ENCODE measurements at regions not wholly inside any gene's neighbourhood (a gene's known extent, or its start where the extent isn't known, plus 50 kb on each side); places are given as distances from the start of the nearest gene placed in this dataset.
A peak's percentile ranks its signal among the peaks of the same experiment; 100 is the strongest.

DNA sequence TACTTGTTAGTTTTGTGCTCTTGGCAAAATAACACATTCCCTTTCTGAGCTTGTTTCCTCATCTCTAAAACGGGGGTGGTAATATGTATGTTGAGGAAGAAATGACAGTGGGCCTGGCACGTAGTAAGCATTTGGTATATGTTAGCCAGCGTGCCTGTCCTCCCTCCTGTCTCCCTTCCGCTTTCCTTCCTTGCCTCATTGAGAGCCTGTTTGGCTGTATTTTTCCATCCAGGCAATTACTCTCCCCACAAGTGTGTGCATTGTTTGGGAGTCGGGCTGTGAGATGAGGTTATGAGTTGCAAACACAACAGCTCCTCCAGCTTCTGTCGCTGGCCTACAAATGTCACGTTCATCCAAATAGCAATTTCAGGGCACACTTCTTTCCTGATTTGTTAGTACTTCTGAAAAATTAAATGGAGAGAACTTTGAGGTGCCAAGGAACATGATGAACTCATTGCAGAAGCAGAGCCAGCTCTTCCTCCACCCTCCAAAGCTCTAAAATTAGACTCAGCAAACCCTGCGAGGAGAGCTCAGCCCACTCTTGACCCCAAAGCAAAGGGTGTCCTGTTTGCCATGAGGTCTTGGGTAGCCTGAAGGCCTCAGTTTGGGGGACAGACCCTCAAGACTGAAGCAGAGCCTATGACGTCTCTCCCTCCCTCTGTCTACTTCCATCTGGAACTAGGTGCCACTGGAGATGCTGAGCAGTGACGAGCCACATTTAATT lies 50.7 kb upstream of the TOX2 start:
- DNase-seq = no peak

DNA sequence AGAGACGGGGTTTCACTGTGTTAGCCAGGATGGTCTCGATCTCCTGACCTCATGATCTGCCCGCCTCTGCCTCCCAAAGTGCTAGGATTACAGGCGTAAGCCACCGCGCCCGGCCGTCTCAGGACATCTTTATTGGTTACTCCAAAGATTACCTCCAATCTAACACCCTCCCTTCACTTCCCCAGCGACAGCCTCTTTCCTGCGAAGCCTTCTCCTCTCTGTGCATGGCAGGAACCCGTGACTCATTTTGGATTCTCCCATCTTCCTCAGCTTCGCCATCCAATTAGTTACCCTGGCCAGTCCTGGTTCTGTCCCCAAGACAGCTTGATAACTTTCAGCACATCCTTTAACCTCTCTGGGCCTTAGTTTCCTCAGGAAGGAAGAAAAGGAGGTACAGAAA lies 51.3 kb upstream of the TOX2 start:
- no peak for DNase-seq

DNA sequence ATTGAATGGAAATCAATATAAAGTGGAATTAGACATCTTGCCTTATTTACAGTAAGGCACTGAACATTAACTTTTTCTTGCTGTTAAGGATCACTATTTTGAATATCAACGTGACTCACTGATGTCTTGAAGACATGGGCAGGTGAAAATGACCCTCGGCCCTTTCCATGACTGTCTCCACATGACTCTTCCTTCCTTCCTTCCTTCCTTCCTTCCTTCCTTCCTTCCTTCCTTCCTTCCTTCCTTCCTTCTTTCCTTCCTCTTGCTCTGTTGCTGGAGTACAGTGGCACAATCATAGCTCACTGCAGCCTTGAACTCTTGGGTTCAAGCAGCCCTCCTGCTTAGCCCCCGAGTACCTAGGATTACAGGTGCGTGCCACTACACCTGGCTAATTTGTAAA lies 52.2 kb upstream of the TOX2 start:
- no peak for DNase-seq

DNA sequence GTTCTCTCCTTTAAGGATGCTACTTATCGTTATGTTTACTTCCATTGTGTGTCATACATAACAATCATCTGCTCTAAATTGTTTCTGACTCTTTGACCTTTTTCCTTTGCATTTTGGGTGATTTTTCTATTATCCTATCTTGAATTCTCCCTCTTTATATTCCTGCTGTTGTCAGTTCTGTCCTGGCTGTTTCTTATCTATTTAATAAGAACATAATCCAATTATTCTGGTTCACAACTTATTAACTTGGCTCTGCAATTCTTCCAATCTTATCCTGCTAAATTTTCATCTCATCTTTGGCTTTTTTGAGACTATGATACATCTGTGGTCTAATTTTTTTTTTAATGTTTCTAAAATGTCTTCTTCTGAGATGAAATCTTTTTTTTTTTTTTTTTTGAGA lies 54.7 kb upstream of the TOX2 start:
- DNase-seq = no peak

DNA sequence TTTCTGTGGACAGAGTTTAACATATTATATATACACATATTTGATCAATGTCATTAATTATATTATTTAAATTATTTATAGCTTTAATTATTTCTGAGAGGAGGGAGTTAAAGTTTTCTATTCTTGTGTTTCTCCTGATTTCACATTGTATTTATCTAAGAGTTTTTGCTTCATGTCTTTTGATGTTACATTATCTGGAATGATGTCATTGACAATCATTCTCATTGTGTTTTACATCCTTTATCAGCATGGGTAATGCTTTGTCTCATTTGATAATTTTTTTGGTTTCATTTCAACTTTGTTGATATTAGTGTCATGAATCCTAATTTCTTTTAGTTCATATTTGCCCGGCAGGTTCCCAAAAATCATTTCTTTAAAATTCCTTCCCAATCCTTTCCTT lies 56.7 kb upstream of the TOX2 start:
- no peak for DNase-seq

DNA sequence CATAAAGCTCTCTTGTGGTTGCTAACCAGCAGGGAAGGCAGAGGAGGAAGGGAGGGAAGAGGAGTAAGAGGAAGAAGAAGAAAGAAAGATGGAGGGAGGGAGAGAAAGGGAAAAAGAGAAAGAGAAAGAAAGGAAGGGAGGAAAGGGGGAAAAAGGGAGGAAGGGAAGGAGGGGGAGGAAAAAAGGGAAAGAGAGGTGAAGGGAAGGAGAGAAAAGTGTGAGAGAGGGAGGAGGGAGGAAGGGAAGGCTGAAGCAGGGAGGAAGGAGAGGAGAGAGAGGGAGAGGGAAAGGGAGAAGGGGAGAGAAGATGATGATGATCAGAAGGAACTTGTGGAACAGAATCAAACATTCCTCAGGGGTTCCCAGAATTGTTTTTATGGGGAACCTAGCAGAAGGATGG lies 57.5 kb upstream of the TOX2 start:
- no peak for DNase-seq

DNA sequence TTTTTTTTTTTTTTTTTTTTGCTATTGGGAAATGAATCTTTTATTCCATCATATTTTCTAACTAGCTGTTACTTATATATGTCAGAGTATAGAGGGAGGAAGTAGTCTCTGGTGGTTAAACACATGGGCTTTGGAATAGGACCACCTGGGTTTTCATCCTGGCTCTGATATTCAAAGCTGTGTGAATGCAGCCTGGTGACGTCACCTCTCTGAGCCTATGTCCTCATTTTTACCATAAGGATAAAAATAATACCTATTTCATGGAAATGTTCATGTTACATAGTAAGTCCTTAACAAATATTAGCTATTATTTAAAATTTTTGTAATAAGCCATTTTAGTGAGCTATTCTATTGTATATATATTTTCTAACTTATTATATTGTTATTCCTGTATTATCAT lies 58.8 kb upstream of the TOX2 start:
- no peak for DNase-seq

DNA sequence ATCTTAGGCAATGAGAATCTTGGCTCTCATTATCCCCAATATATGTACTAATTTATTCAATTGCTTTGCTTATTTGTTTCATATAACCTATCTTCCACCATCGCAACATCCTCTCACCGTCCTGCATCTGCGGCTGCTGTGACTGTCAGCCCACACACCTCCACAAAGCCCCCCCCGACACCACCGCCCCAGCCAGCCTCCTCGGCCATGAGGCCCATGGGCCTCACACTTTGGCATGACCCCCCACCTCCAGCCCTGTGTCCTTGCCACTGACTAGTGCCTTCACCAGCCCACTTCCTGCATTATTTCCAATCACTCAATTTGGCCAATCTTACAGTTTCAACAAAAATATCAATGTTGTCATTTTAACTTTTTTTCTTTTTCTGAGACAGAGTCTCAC lies 60.7 kb upstream of the TOX2 start:
- no peak for DNase-seq

DNA sequence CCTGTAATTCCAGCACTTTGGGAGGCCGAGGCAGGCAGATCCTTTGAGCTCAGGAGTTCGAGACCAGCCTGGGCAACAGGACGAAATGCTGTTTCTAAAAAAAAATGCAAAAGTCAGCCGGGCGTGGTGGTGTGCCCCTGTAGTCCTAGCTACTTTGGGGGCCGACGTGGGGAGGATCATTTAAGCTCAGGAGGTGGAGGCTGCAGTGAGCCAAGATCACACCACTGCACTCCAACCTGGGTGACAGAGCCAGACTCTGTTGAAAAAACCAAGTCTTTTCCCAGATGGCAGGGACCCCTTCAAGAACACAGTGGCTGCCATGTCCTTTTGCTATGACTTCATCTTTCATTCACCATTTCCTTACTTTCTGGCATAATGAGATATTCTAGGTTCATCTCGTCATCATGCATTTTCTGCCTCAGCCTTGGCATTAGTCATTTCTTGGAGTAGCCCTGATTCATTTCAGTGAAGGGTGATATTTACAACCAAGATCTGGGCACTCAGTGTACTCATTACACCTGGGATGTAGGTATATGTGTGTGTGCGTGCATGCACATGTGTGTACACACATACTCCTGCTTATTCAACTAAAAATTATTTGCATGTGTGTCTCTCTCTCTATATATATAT lies 61.4 kb upstream of the TOX2 start:
- DNase-seq = no peak

DNA sequence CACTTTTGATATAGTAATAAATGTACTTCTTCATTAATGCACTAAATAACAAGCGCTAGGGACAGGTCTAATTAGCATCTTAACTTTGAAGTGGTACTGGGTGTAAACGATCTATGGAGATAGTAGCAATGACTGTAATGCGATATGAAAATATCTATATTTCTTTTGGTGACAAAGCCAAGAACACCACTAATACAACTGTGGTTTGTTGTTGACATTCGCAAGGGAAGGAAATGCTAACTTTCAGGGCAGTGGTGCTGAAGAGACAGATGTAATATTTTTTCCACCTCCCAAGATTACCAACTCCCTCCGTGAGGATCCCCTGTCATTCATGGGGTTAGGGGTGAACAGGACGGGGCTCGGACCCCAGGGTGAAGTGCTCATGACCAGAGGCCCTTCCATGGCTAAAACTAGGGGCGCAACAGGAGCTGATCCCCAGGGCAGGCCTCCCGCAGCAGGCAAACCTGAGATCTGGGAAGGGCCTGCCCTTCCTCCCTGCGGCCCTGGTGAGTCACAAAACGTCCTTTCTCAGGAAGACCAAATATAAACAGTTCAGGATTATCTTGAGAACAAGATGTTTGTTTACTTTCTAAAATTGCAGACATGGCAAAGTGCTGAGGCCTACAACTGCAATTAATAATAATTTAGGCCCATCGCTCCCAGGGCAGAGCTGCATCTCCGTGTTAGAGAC lies 65.0 kb upstream of the TOX2 start:
- DNase-seq = peak; percentile 4

DNA sequence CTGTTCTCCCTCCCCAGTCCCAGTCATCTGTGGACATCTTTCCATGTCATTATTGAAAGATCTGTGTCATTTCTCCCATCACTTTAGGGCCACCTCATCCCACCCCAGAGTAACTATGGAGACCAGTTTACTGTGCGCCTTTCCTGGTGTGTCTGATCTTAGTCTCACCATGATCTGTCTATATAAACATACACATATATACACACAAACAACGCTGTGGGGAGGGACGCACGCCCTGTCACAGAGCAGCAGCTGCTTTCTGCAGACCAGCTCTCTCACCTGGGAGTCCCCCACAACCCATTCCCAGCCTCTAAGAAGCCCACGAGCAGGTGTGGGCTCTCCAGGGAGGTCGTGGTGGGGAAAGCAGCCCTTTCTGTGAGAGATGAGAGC lies 68.1 kb upstream of the TOX2 start:
- no peak for DNase-seq

DNA sequence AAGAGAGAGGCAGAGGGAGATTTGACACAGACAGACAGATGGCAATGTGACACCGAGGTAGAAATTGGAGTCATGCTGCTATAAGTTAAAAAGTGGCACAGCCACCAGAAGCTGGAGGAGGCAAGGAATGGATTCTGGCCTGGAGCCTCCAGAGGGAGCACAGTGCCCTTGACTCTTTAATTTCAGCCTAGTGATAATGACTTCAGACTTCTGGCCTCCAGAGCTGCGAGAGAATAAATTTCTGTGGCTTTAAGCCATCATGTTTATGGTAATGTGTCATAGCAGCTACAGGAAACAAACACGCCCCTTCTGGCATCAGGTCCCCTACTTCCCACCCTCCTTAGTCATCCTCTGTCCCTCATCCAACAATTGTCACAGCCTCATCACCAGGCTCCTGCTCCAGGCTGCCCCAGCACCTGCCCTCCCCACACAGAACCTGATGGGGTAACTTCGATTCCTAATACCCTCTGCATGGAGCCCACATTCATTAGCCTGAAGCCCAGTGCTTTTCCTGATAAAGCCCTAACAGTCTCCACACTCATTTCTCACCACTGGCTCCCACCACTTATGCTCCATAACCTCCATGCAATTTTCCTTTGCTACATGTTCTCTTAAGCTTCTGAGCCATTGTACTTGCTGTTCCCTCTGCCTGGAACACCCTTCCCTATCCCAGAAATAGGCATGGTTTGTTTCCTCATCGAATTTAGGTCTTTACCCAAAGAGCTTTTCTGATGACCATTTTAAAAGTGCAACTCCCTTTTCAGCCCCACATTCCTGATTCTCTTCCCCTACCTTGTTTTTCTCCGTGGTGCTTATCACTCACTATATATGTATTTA lies 69.7 kb upstream of the TOX2 start:
- DNase-seq = peak; percentile 34

DNA sequence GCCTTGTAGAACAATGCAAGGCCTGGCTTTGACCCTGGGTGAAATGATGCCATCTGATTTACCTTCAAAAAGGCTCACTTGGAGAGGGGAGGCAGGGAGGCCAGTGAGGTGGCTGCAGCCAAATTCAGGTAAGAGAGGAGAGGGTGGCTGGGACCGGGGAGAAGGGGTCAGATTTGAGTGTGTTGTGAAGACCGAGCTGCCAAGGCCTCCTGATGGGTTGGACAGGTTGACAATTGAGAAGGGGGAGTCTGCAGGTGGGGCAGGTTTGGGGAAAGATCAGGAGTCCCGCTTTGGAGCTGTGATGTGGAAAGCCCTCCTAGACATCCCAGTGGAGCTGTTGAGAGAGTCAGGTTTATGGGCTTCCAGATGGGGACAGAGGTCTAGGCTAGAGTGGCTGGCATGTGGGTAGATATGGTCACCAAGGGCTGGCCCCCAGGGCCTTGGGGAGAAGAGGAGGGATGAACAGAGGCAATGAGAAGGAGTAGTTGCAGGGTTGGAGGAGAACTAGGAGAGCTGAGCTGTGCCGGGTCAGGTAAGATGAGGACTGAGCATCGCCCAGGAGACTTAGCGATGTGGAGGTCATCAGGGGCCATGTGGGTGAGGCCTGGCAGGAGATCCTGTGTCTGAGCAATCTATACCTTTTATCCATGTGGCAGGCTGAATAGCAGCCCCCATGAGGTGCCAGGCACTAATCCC lies 70.5 kb upstream of the TOX2 start:
- no peak for DNase-seq

DNA sequence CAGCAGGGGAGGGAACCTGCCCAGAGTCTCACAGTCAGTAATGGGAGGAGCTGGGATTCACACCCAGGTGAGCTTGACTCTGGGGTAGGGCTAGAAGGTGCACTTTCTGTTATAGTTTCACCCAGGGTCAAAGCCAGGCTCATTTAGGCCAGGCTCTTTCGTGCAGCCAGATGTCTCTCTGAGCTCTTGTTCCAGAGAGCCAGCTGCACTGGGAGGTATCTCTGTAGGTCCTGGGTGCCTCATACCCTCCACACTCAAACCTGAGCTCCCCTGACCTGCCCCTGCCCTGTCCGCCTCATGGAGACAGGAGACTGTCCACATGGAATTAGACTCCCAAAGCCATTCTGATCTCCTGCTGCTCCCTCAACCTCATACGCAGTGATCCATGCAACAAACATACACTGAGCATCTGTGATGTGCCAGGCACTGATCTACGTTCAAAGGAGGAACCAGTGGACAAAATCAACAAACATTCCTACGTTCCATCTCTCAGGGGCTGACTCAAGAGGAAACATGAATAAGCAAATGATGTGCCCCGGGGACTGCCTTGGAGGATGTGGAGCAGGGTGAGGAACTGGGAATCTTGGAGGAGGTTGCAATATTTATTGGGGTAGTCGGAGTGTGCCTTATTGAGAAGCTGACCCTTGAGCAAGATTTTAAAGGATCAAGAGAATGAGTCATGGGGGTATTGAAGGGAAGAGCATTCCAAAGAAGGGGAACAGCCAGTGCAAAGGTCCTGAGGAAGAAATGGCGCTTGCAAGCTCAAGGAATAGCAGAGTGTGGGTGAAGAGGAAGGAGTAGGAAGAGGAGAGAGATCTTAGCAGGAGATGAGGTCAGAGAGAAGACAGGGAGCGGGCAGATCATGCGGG lies 71.3 kb upstream of the TOX2 start:
- DNase-seq = no peak

DNA sequence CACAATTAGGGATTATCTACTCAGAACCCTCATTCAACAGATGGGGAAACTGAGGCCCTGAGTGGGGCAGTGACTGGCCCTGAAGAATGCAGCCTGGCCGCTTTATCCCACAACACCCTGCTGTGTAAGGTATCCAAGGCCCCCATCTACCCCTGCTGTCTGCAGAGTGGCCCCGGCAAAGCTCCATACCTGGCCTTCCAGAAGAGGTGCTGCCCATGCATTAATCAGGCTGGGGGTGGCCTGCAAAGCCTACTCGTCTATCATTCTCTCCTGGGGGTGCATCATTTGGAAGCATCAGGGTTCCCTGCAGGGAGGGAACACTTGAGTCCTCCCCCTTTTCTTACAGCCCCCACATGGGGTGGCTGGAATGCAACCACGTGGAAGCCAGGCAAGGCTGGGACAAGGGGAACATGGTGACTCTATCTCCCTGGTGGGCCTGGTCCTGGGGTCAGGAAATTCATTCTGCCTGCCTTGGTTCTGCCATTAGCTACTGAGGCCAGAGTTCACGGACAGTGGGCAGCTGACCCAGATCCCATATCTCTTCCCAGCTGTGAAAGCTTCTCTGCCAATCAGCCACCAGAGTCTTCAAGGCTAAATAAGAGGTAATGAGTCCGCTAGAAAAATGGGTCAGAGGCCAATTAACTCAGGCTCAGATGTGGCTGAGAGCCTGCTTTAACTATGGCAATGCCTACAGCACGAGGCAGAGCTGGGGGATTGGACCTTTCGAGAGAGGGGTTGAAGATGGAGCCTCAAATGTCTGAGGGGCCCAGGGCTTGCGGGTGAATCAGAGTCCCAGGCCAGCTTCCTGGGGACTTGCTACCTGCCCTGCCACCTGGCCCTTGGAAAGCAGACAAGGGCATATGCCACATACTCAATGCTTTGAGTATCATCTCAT lies 72.3 kb upstream of the TOX2 start:
- no peak for DNase-seq

DNA sequence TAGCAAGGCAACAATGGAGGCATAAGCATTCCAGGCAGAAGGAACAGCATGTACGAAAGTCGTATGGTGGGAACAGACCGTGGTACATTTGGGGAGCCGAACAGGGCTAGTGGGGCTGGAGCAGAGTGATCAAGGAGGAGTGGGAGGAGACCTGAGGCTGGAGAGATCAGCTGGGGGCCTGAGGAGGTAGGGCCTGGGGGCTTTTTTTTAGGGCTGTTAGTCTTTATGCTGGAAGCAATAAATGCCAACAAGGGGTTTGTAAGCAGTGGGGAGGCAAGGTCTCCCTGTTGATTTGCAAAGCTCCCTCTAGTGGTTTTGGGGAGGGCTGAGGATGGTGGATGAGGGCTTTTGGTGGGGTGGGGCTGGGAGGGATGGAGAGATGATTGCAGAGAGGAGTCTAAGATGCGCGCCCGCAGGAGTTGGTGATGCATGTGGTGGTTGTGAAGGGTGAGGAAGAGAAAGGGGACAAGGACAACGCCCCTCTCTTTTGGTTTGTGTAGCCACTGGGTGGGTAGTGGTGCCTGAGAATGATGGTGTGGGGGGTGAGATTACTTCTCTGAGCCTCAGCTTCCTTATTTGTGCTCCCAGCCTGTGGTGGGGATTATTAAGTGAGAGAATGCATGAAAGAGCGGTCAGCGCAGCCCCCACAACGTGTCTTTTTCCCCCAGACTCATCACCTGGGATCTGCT lies 74.1 kb upstream of the TOX2 start:
- no peak for DNase-seq

DNA sequence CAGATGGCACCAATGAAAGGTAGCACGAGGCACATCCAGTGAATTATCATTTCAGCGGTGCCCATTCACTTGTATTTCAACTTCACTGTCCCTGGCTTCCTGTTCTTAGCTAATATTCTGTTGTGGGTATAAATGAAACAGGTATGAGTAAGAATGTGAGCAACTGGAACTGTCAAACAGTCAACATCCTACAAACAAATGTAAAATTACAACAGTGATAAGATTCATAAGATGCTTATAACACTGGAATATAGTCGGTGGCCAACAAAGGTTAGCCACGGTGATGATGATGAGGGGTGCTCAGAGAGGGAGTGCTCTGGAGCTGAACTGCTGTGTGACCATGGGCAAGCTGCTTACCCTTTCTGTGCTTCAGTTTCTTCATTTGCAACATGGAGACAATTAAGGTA lies 74.9 kb upstream of the TOX2 start:
- DNase-seq = no peak

DNA sequence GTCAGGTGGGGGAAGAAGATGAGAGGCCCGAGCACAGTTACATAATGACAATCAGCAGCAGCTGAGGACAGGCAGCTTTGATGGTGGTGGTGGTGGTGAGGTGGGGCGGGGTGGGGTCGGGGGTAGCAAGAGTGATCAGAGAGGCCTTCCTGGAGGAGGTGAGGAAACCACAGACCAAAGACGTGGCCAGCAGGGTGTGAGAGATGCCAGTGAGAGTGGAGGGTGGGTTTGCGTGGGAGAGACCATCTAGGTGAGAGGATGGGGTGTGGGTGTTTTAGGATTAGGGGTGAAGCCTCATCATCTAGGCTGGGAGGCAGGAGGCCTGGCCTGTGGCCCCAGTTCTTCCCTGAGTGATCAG lies 76.0 kb upstream of the TOX2 start:
- DNase-seq = no peak

DNA sequence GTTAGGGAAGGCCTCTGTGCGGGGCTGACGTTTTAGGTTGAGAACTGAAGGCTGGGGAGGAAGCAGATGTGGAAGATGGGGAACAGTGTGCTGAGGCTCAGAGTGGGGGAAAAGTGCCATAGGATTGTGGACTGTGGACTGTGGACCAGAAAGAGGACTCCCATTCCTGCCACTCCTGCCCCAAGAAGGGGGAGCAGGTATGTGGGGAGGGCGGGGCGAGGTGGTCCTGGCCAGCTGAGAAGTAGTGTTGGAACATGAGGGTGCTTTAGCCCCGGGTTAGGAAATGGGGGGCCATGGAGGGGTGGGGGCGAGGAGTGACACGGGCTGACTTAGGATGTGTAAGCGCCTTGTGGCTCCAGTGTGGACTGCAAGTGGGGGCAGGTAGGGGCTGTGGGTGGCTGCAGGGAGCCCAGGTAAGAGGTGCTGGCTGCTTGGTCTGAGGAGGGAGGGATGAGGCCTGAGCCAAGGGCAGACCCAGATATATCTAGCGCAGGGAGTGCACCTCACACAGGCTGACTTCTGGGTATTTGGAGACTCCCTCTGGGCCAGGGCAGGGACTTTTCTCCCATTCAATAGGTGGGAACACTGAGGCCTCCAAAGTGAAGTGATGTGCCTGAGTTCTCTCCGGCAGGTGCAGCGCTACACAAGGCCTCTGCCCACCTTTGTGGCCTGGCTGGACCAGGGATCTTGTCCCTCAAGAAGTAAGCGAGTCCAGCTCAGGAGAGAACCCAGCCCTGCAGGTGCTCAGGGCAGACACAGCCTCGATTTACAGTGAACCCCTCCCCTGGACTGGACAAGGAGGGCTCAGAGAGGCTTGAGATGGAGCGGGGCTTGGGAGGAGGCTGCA lies 76.6 kb upstream of the TOX2 start:
- no peak for DNase-seq

Measured in NCI-H1105 (cell line).